Thyroid gland (tissue), 4 donors: ENCODE measurements at regions not wholly inside any gene's neighbourhood (a gene's known extent, or its start where the extent isn't known, plus 50 kb on each side); places are given as distances from the start of the nearest gene placed in this dataset.

ENCODE experiments used
- DNase-seq, 2 donors: peaks; one replicate each; pipeline ENCODE4 v3.0.0-alpha.2; 2019
- H3K27ac ChIP-seq, 3 donors: fragments of 200-600 bp; sonication (generic); 1 replicate in 2 of 3; 2 replicates in 1 of 3; pipeline ENCODE4 v1.5.1; 2016 to 2019; ENCODE audit warnings: mild to moderate bottlenecking in 1 of 3, moderate library complexity in 1 of 3
- H3K27me3 ChIP-seq: fragments of 200-600 bp; sonication (generic); one replicate; pipeline ENCODE4 v1.5.1; 2019
- H3K36me3 ChIP-seq, 2 donors: fragments of 200-600 bp; sonication (generic); one replicate each; pipeline ENCODE4 v1.5.1; 2016 to 2019
- H3K4me1 ChIP-seq, 2 donors: fragments of 200-600 bp; sonication (generic); one replicate each; pipeline ENCODE4 v1.5.1; 2017 to 2019
- H3K4me3 ChIP-seq, 3 donors: fragments of 200-600 bp; sonication (generic); replicated peaks in 1 of 3; 1 replicate in 2 of 3; 2 replicates in 1 of 3; pipeline ENCODE4 v1.5.1; 2016; ENCODE audit warnings: mild to moderate bottlenecking in 1 of 3
- H3K9me3 ChIP-seq: fragments of 200-600 bp; sonication (generic); one replicate; pipeline ENCODE4 v1.5.1; 2017
- CTCF ChIP-seq, 6 experiments: fragments of 200-600 bp in 3 of 6; fragments of 450-650 bp in 3 of 6; sonication (generic) in 3 of 6; IDR thresholded peaks; one replicate each; pipeline ENCODE4 v1.5.1; 2016 to 2019; ENCODE audit warnings: antibody characterized with exemption in 6 of 6, mild to moderate bottlenecking in 2 of 6, inconsistent platforms in 1 of 6, moderate library complexity in 1 of 6
- POLR2A ChIP-seq, 2 donors: fragments of 450-650 bp; IDR thresholded peaks; one replicate each; pipeline ENCODE4 v1.6.1; 2017; ENCODE audit warnings: antibody characterized with exemption in 2 of 2, mild to moderate bottlenecking in 2 of 2, moderate library complexity in 1 of 2
- WGBS, 2 donors: methylation state at CpG; one replicate each; pipeline ENCODE4 v1.1.5; 2017; 5-methylcytosine and 5-hydroxymethylcytosine counted together
- intact Hi-C: fragments of 100-400 bp; cut with DNase I; formaldehyde crosslinking; loops from one replicate; pipeline ENCODE4 v1.15.1; 2023

DNA sequence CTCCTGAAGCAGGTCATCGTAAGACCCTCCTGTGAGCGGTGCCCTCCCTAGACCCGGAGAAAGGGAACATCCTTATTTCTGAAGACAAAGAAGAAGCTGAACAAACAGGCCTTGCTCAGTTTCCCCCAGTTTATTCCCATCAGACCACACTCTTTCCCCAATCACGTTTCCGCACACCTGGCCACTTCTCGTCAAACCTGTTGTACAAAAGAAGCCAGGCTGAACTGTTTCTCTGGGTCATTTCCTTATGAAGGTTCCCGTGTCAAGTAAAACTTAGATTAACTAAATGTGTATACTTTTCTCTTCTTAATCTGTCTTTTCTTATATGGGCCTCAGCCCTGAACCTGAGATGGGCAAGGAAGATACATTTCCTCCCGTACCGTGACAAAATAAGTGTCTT is 111.6 kb upstream of the ENPP6 start:
- intact Hi-C loops, result no loop called here
- no peaks in the 10 kb centered on the region for H3K9me3 ChIP-seq
- peak in 1 of 2 donors; percentile 41 for DNase-seq
- H3K27ac ChIP-seq, result peak overlapping the region; percentile 84 to 86 (median 86)
- 73 to 77% methylated on average over 9 of the region's 9 CpGs for WGBS, 2 donors
- peaks cover 33 to 40% of the 10 kb centered on the region in 2 donors for H3K4me1 ChIP-seq
- no peak overlapping the region for H3K4me3 ChIP-seq
- no peak for TF ChIP-seq POLR2A (IDR thresholded peaks at IDR 0.05)
- no peak for TF ChIP-seq CTCF (IDR thresholded peaks at IDR 0.05)
- H3K27me3 ChIP-seq, result no peaks in the 10 kb centered on the region
- no peaks in the 10 kb centered on the region for H3K36me3 ChIP-seq

DNA sequence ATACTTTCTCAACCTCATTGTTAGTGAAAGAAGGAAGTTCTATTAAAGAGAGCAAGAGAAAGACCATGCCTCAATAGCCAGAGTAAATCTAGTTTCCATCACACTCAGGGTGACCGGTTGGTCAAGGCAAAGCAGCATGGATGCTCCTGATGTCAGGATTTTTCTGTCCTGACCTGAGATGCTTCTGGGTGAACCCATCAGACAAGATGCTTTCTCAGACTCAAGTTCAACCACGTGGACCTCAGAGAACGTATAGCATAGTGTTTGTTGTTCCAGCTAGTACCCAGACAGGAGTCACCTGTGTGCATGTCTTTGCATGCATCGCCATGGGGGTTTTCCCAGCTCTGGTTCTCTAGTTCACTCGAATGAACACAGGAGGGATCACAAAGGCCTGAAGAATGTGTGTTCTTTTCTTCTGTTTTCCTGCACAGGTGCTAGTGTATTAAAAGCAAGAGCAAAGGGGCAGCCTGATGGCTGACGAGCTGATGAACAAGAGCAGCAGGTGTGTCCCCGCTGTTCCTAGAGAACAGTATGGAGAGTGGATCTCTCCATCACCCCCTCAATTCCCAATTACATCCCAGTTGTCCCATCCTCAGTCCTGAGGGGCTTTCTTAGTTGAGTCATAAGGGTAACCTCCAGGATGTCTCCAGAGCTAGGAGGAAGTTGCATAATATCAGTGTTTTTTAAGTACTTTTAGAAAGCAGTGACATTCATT is 110.5 kb upstream of the ENPP6 start:
- Histone ChIP-seq H3K4me1 (peaks cover 33 to 40% of the 10 kb centered on the region in 2 donors), H3K27me3 (no peaks in the 10 kb centered on the region), H3K27ac (peak overlapping the region; percentile 20 to 86 (median 23)), H3K4me3 (no peak overlapping the region), H3K36me3 (no peaks in the 10 kb centered on the region), H3K9me3 (no peaks in the 10 kb centered on the region)
- 42 to 47% methylated on average over 7 of the region's 7 CpGs for WGBS, 2 donors
- intact Hi-C loops, result no loop called here
- peak; percentile 50 to 69 for DNase-seq
- TF ChIP-seq CTCF (IDR thresholded peaks at IDR 0.05), result no peak
- TF ChIP-seq POLR2A (IDR thresholded peaks at IDR 0.05), result no peak

DNA sequence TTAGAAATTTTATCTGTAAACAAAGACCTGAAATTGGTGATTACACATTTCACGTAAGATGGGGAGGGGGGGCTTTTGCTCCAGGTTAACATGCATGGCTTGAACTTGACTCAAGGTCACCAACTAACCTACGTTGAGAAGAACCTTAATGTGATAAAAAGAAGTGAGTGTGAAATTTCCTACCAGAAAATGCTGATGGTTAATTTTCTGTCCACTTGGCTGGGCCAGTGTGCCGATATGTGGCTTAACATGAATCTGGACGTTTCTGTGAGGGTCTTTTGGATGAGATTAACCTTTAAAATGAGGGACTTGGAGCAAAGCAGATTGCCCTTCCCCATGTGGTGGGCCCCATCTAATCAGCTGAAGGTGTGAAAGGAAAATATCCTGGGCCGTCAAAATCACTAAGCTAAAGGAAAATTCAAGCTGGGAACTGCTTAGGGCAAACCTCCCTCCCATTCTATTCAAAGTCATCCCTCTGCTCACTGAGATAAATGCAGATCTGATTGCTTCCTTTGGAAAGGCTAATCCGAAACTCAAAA is 107.3 kb upstream of the ENPP6 start:
- Histone ChIP-seq H3K27me3 (no peaks in the 10 kb centered on the region), H3K27ac (no peak overlapping the region), H3K36me3 (no peaks in the 10 kb centered on the region), H3K4me1 (peaks cover 13 to 20% of the 10 kb centered on the region in 2 donors), H3K9me3 (no peaks in the 10 kb centered on the region), H3K4me3 (no peak overlapping the region)
- TF ChIP-seq POLR2A (IDR thresholded peaks at IDR 0.05) (no peak), CTCF (IDR thresholded peaks at IDR 0.05) (no peak)
- intact Hi-C loops, result no loop called here
- WGBS, 2 donors, result 88 to 92% methylated on average over 6 of the region's 6 CpGs
- DNase-seq, result no peak

DNA sequence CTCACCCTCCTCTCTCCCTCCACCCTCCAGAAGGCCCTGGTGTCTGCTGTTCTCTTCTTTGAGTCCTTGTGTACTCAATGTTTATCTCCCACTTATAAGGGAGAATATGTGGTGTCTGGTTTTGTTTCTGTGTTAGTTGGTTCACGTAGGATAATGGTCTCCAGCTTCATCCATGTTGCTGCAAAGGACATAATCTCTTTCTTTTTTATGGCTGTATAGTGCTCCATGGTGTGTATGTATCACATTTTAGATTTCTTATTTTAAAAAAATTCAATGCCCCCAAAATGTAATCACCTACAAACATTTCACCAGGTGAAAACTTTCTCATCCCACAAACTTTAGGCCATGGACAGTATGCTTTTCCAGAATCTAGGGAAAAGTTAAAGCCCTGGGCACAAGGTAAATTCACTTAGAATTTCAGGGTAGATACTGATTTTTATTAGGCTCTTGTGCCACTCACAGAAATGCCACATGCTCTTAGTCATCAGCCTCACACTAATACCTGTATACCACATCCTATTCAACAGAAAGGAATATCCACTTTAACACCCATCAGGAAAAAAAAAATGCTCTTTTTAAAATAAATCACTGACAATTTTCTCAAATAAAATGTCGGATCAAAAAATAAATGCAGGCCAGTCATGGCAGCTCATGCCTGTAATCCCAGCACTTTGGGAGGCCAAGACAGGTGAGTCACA is 104.8 kb upstream of the ENPP6 start:
- Histone ChIP-seq H3K9me3 (no peaks in the 10 kb centered on the region), H3K36me3 (no peaks in the 10 kb centered on the region), H3K4me3 (no peak overlapping the region), H3K27ac (no peak overlapping the region), H3K27me3 (no peaks in the 10 kb centered on the region), H3K4me1 (no peaks in the 10 kb centered on the region)
- TF ChIP-seq CTCF (IDR thresholded peaks at IDR 0.05) (no peak), POLR2A (IDR thresholded peaks at IDR 0.05) (no peak)
- DNase-seq, result no peak
- 97 to 98% methylated on average over 2 of the region's 2 CpGs for WGBS, 2 donors
- intact Hi-C loops, result no loop called here

GRCh38 chr4:184320631-184321030 is 103.0 kb upstream of the ENPP6 start:
- no peaks in the 10 kb centered on the region for H3K9me3 ChIP-seq
- no peaks in the 10 kb centered on the region for H3K36me3 ChIP-seq
- TF ChIP-seq CTCF (IDR thresholded peaks at IDR 0.05) (no peak), POLR2A (IDR thresholded peaks at IDR 0.05) (no peak)
- DNase-seq, result no peak
- WGBS, 2 donors, result 90 to 93% methylated on average over 8 of the region's 8 CpGs
- no peaks in the 10 kb centered on the region for H3K27me3 ChIP-seq
- intact Hi-C loops, result no loop called here
- H3K4me3 ChIP-seq, result no peak overlapping the region
- no peaks in the 10 kb centered on the region for H3K4me1 ChIP-seq
- no peak overlapping the region for H3K27ac ChIP-seq
